ENCODE measurements at regions not wholly inside any gene's neighbourhood (a gene's known extent, or its start where the extent isn't known, plus 50 kb on each side); places are given as distances from the start of the nearest gene placed in this dataset.

GRCh38 chr1:80776266-80776665, 1024.5 kb upstream of the ADGRL2 start:
- Mint-ChIP-seq H3K4me1 (no peaks in the 10 kb centered on the region), H3K4me3 (no peak overlapping the region)

GRCh38 chr1:80769208-80769750, 1031.5 kb upstream of the ADGRL2 start:
- DNase-seq (no peak), ATAC-seq (no peak)
- Mint-ChIP-seq H3K27me3 (no peaks in the 10 kb centered on the region), H3K9me3 (ENCODE audit: low read depth) (peaks cover 2% of the 10 kb centered on the region), H3K36me3 (no peaks in the 10 kb centered on the region), H3K4me3 (no peak overlapping the region), H3K27ac (no peak overlapping the region), H3K4me1 (no peaks in the 10 kb centered on the region)
- CTCF ChIA-PET: no interaction called here

More at GRCh38 chr1:80776266-80776665, 1024.5 kb upstream of the ADGRL2 start:
- DNase-seq: no peak
- no peaks in the 10 kb centered on the region for H3K36me3 Mint-ChIP-seq
- H3K9me3 Mint-ChIP-seq (ENCODE audit: low read depth): peaks cover 4% of the 10 kb centered on the region
- CTCF ChIA-PET: no interaction called here
- H3K27me3 Mint-ChIP-seq: no peaks in the 10 kb centered on the region
- no peak for ATAC-seq
- no peak overlapping the region for H3K27ac Mint-ChIP-seq

- Mint-ChIP-seq H3K9me3 (ENCODE audit: low read depth) (no peaks in the 10 kb centered on the region), H3K4me3 (no peak overlapping the region), H3K4me1 (no peaks in the 10 kb centered on the region), H3K27me3 (no peaks in the 10 kb centered on the region), H3K27ac (no peak overlapping the region), H3K36me3 (no peaks in the 10 kb centered on the region)
- ATAC-seq (no peak), DNase-seq (no peak)
- CTCF ChIA-PET: no interaction called here
Observed at GRCh38 chr1:80767711-80768110, 1033.0 kb upstream of the ADGRL2 start.

GRCh38 chr1:80759354-80759753, 1041.4 kb upstream of the ADGRL2 start:
- no peaks in the 10 kb centered on the region for H3K27me3 Mint-ChIP-seq
- H3K4me1 Mint-ChIP-seq: no peaks in the 10 kb centered on the region
- H3K9me3 Mint-ChIP-seq (ENCODE audit: low read depth): peaks cover 8% of the 10 kb centered on the region
- no peak for ATAC-seq
- H3K27ac Mint-ChIP-seq: no peak overlapping the region
- no peaks in the 10 kb centered on the region for H3K36me3 Mint-ChIP-seq
- DNase-seq: no peak
- CTCF ChIA-PET: no interaction called here
- H3K4me3 Mint-ChIP-seq: no peak overlapping the region

DNA sequence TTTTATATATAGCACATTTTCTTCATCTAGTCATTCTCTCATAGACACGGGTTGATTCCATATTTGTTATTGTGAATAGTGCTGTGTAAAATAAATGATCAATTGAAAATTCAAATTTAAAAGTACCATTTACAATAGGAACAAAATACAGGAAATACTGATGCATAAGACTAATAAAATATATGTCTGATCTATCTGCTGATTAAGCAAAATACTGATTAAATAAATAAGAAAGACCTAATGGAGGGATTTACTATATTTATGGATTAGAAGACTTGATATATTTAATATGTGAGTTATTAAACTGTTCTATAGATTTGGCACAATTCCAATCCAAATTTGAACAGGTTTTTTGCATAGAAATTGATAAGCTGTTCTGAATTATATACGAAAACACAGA, 1044.8 kb upstream of the ADGRL2 start:
- Mint-ChIP-seq H3K27me3 (no peaks in the 10 kb centered on the region), H3K4me1 (no peaks in the 10 kb centered on the region), H3K36me3 (peaks cover 1% of the 10 kb centered on the region), H3K9me3 (ENCODE audit: low read depth) (peaks cover 11% of the 10 kb centered on the region), H3K4me3 (no peak overlapping the region), H3K27ac (no peak overlapping the region)
- DNase-seq: no peak
- CTCF ChIA-PET: no interaction called here
- no peak for ATAC-seq

GRCh38 chr1:80751204-80751603, 1049.5 kb upstream of the ADGRL2 start:
- no peaks in the 10 kb centered on the region for H3K4me1 Mint-ChIP-seq
- H3K4me3 Mint-ChIP-seq: no peak overlapping the region
- CTCF ChIA-PET: no interaction called here
- no peak for DNase-seq
- H3K9me3 Mint-ChIP-seq (ENCODE audit: low read depth): peaks cover 7% of the 10 kb centered on the region
- peaks cover 1% of the 10 kb centered on the region for H3K36me3 Mint-ChIP-seq
- no peaks in the 10 kb centered on the region for H3K27me3 Mint-ChIP-seq
- no peak for ATAC-seq
- no peak overlapping the region for H3K27ac Mint-ChIP-seq

DNA sequence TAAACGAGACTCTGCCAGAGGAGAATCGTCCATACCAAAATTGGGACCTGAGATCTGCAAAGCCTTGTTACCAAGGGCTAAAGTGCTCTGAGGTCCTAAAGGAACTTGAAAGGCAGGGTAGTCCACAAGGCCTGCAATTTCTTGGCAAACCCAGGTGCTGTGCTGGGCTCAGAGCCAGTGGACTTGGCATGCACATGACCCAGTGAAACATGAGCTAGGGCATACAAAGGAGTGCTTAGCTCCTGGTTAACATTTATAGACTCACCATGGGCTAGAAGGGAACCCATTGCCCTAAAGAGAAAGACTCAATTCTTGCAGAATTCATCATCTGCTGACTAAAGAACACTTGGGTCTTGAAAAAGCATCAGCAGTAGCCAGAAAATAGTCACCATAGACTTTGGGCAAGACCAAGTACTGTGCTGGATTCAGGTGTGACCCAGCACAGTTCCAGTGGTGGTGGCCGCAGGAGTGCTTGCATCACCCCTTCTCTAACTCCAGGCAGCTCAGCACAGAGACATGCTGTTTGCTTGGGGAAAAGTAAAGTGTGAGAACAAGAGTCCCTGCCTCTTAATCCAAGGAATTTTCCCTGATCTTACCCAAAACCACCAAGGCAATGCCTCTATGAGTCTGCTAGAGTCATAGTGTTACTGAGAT, 1069.4 kb upstream of the ADGRL2 start:
- Mint-ChIP-seq H3K9me3 (ENCODE audit: low read depth) (peaks cover 17% of the 10 kb centered on the region), H3K4me3 (no peak overlapping the region), H3K27me3 (no peaks in the 10 kb centered on the region), H3K27ac (no peak overlapping the region), H3K36me3 (no peaks in the 10 kb centered on the region), H3K4me1 (no peaks in the 10 kb centered on the region)
- CTCF ChIA-PET: no interaction called here
- no peak for ATAC-seq
- DNase-seq: no peak

GRCh38 chr1:80722611-80723010, 1078.1 kb upstream of the ADGRL2 start:
- H3K4me1 Mint-ChIP-seq: no peaks in the 10 kb centered on the region
- H3K9me3 Mint-ChIP-seq (ENCODE audit: low read depth): peaks cover 14% of the 10 kb centered on the region
- no peak overlapping the region for H3K27ac Mint-ChIP-seq
- no peak for ATAC-seq
- CTCF ChIA-PET: no interaction called here
- DNase-seq: no peak
- H3K36me3 Mint-ChIP-seq: no peaks in the 10 kb centered on the region
- no peak overlapping the region for H3K4me3 Mint-ChIP-seq
- H3K27me3 Mint-ChIP-seq: no peaks in the 10 kb centered on the region

DNA sequence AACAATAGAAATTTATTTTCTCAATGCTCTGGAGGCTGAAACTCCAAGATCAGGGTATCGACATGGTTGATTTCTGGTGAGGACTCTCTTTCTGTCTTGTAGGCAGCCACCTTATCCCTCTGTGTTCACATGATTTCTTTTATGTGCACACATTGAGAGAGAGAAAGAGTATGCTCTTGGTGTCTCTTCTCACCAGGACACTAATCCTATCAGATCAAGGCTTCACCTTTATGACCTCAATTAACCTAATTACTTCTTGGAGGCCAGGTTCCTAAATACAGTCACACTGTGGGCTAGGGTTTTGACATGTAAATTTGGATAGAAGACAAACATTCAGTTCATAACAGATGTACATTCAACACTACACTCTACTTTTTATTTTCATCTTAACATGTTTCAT, 1094.2 kb upstream of the ADGRL2 start:
- Mint-ChIP-seq H3K4me3 (no peak overlapping the region), H3K27ac (no peak overlapping the region), H3K9me3 (ENCODE audit: low read depth) (no peaks in the 10 kb centered on the region), H3K27me3 (no peaks in the 10 kb centered on the region), H3K36me3 (no peaks in the 10 kb centered on the region), H3K4me1 (no peaks in the 10 kb centered on the region)
- no peak for ATAC-seq
- DNase-seq: no peak
- CTCF ChIA-PET: no interaction called here

- Mint-ChIP-seq H3K27ac (no peak overlapping the region), H3K4me1 (no peaks in the 10 kb centered on the region), H3K9me3 (ENCODE audit: low read depth) (peaks cover 16% of the 10 kb centered on the region), H3K27me3 (no peaks in the 10 kb centered on the region), H3K4me3 (no peak overlapping the region), H3K36me3 (no peaks in the 10 kb centered on the region)
- CTCF ChIA-PET: no interaction called here
- ATAC-seq (no peak), DNase-seq (no peak)
Observed at GRCh38 chr1:80678438-80678837, 1122.3 kb upstream of the ADGRL2 start.

- Mint-ChIP-seq H3K4me1 (no peaks in the 10 kb centered on the region), H3K4me3 (no peak overlapping the region), H3K27me3 (no peaks in the 10 kb centered on the region), H3K27ac (no peak overlapping the region), H3K9me3 (ENCODE audit: low read depth) (peaks cover 13% of the 10 kb centered on the region), H3K36me3 (no peaks in the 10 kb centered on the region)
- no peak for DNase-seq
- CTCF ChIA-PET: no interaction called here
- no peak for ATAC-seq
Observed at GRCh38 chr1:80675454-80675853, 1125.3 kb upstream of the ADGRL2 start.

- DNase-seq (no peak), ATAC-seq (no peak)
- Mint-ChIP-seq H3K4me1 (no peaks in the 10 kb centered on the region), H3K9me3 (ENCODE audit: low read depth) (peaks cover 10% of the 10 kb centered on the region), H3K4me3 (no peak overlapping the region), H3K27me3 (no peaks in the 10 kb centered on the region), H3K36me3 (no peaks in the 10 kb centered on the region), H3K27ac (no peak overlapping the region)
- CTCF ChIA-PET: no interaction called here
Observed at GRCh38 chr1:80673935-80674597, 1126.7 kb upstream of the ADGRL2 start.

DNA sequence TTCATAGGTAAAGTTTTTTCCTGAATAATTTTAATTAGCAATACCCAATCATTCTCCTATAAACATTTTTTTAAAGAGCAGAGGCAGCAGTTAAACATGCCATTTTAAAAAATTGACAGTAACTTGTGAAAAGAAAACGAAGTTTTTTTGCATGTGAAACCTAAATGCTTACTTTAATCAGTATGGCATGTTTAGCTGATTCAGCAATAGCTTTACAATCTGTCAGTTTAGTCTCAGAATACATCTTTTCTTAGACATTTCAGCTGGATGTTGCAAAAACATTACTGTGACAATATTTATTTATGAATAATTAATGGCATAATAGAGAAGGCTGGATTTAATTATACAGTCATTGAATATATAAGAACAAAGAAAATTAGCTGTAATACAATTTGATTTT, 1132.4 kb upstream of the ADGRL2 start:
- peaks cover 8% of the 10 kb centered on the region for H3K9me3 Mint-ChIP-seq (ENCODE audit: low read depth)
- CTCF ChIA-PET: no interaction called here

DNA sequence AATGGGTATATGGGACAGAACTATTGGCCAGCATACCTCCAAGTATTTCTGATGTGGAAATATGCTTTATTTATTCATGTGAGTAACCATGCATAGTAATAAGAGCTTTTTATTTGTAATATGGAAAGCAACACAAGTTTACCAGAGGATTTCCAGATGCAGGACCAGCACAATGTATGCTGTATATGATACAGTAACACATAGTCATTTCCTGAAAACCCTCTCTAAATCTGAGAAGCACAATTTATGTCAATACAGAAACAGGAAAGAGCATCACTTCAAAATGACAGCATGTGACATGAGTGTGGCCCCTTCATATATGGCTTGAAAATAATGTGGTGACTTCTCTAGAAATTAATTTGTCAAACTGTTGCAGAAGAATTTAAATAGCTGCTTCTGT, 1134.7 kb upstream of the ADGRL2 start:
- Mint-ChIP-seq H3K36me3 (no peaks in the 10 kb centered on the region), H3K9me3 (ENCODE audit: low read depth) (peaks cover 8% of the 10 kb centered on the region), H3K4me3 (no peak overlapping the region), H3K27ac (no peak overlapping the region), H3K27me3 (no peaks in the 10 kb centered on the region), H3K4me1 (no peaks in the 10 kb centered on the region)
- CTCF ChIA-PET: no interaction called here
- DNase-seq (no peak), ATAC-seq (no peak)

More for the DNA sequence above, 1132.4 kb upstream of the ADGRL2 start:
- no peak for DNase-seq
- no peaks in the 10 kb centered on the region for H3K36me3 Mint-ChIP-seq
- no peak overlapping the region for H3K4me3 Mint-ChIP-seq
- ATAC-seq: no peak
- no peak overlapping the region for H3K27ac Mint-ChIP-seq
- no peaks in the 10 kb centered on the region for H3K4me1 Mint-ChIP-seq
- no peaks in the 10 kb centered on the region for H3K27me3 Mint-ChIP-seq

Data from activated CD8-positive, alpha-beta memory T cell treated with anti-CD3 and anti-CD28 coated beads, Interleukin-2, amount 10 ng/mL, durations not matched to agents 7 days and 5 days (primary cell).